Ascending aorta (tissue), 2 donors: ENCODE measurements at regions not wholly inside any gene's neighbourhood (a gene's known extent, or its start where the extent isn't known, plus 50 kb on each side); places are given as distances from the start of the nearest gene placed in this dataset.

Source experiments
- DNase-seq, 2 donors: peaks; one replicate each; pipeline ENCODE4 v3.0.0-alpha.2; 2019; ENCODE audit warnings: low spot score in 2 of 2
- H3K27ac ChIP-seq, 2 donors: fragments of 200-600 bp; sonication (generic); one replicate each; pipeline ENCODE4 v1.5.1; 2016 to 2017; ENCODE audit warnings: mild to moderate bottlenecking in 1 of 2
- H3K27me3 ChIP-seq: fragments of 200-600 bp; sonication (generic); one replicate; pipeline ENCODE4 v1.5.1; 2017
- H3K36me3 ChIP-seq, 2 donors: fragments of 200-600 bp; sonication (generic); one replicate each; pipeline ENCODE4 v1.5.1; 2016
- H3K4me1 ChIP-seq, 2 donors: fragments of 200-600 bp; sonication (generic); one replicate each; pipeline ENCODE4 v1.5.1; 2016 to 2017; ENCODE audit warnings: mild to moderate bottlenecking in 1 of 2
- H3K4me3 ChIP-seq, 2 donors: fragments of 200-600 bp; sonication (generic); one replicate each; pipeline ENCODE4 v1.5.1; 2016 to 2017; ENCODE audit warnings: mild to moderate bottlenecking in 1 of 2
- H3K9me3 ChIP-seq, 2 donors: fragments of 200-600 bp; sonication (generic); one replicate each; pipeline ENCODE4 v1.5.1; 2016
- CTCF ChIP-seq, 3 experiments: fragments of 200-600 bp in 2 of 3; fragments of 450-650 bp in 1 of 3; sonication (generic) in 2 of 3; IDR thresholded peaks; one replicate each; pipeline ENCODE4 v1.5.1; 2016 to 2019; ENCODE audit warnings: antibody characterized with exemption in 3 of 3, mild to moderate bottlenecking in 1 of 3, moderate library complexity in 1 of 3
- intact Hi-C: fragments of 100-400 bp; cut with DNase I; formaldehyde crosslinking; loops from one replicate; pipeline ENCODE4 v1.15.1; 2023

DNA sequence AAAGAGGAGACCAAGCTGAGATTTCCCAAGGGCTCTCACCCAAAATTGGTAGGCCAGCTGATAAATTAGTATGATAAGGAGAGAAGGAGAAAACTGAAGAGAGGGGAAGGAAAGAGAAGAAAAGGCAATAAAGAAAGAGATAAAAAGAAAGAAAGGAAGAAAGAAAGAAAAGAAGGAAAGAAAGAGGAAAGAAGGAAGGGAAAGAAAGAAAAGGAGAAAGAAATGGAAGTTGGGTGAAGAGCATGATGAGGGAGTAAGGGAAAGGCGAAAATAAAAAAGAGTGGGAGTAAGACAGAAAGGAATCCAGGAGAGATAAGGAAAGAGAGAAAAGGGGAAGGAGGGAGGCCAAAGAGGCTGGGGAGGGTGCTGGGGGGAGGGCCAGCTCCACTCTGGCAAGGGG is 95.4 kb downstream of the MRM1 start:
- Histone ChIP-seq H3K27ac (no peak overlapping the region), H3K4me1 (no peaks in the 10 kb centered on the region), H3K36me3 (no peaks in the 10 kb centered on the region), H3K9me3 (no peaks in the 10 kb centered on the region), H3K27me3 (no peaks in the 10 kb centered on the region), H3K4me3 (no peak overlapping the region)
- TF ChIP-seq CTCF (IDR thresholded peaks at IDR 0.05) = no peak
- DNase-seq = no peak
- intact Hi-C loops = no loop called here

- intact Hi-C loops = no loop called here
- H3K27me3 ChIP-seq = no peaks in the 10 kb centered on the region
- no peaks in the 10 kb centered on the region for H3K9me3 ChIP-seq
- no peak for DNase-seq
- no peak overlapping the region for H3K27ac ChIP-seq
- no peak for TF ChIP-seq CTCF (IDR thresholded peaks at IDR 0.05)
- no peak overlapping the region for H3K4me3 ChIP-seq
- H3K4me1 ChIP-seq = no peaks in the 10 kb centered on the region
- no peaks in the 10 kb centered on the region for H3K36me3 ChIP-seq
Observed at GRCh38 chr17:36697903-36698530, 96.6 kb downstream of the MRM1 start.

DNA sequence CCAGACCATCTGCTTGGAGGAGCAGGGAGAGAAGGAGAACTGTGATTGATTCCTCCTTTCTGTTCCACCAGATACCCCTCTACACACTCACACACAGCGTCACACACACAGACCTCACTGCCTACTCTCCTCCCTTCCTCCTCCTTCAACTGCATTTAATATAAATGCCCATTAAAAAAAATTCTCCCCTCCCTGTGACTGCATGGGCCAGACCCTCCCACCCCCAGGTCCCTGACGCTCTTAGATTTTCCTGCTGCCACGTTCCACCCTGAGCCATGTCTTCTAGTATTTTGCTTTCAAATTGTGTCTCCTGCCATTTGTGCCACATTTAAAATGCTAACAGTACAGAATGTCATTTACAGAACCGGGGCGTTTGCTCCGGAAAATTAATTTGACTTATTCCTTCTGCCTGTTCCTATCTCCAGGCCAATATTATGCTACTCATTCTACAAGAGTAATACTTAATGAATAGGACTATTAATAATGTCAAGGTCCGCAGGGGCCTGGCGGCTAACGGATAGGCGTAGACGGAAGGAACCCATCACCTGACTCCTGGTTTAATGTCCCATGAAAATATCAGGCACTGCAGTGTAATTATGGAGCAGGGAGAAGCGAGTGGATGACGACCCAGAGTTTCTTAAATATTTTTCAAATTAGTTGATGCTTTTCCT is 100.2 kb downstream of the MRM1 start:
- Histone ChIP-seq H3K4me1 (no peaks in the 10 kb centered on the region), H3K27ac (no peak overlapping the region), H3K4me3 (no peak overlapping the region), H3K36me3 (no peaks in the 10 kb centered on the region), H3K9me3 (no peaks in the 10 kb centered on the region), H3K27me3 (no peaks in the 10 kb centered on the region)
- TF ChIP-seq CTCF (IDR thresholded peaks at IDR 0.05) = no peak
- intact Hi-C loops = no loop called here
- DNase-seq = no peak

DNA sequence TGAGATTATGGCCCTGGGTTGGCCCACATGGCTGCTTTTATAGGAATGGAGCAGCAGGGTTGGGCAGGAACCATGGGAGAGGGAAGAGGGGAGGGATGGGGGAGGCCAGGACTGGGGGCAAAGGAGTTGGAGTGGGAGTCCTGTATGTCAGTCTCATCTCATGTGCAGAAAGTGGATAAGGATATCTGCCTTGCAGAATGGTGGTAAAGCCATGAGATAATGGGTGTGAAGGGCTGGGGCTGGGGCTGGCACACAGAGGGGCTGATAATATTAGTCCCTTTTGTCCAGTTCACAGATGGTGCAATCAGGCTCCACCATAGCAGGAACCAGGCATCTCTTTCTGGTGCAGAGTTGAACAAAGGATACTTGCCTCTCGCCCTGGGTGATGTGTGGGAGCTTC is 101.3 kb downstream of the MRM1 start:
- intact Hi-C loops = no loop called here
- H3K27ac ChIP-seq = no peak overlapping the region
- TF ChIP-seq CTCF (IDR thresholded peaks at IDR 0.05) = no peak
- no peaks in the 10 kb centered on the region for H3K36me3 ChIP-seq
- H3K4me1 ChIP-seq = no peaks in the 10 kb centered on the region
- DNase-seq = no peak
- no peaks in the 10 kb centered on the region for H3K27me3 ChIP-seq
- no peaks in the 10 kb centered on the region for H3K9me3 ChIP-seq
- no peak overlapping the region for H3K4me3 ChIP-seq

- H3K27me3 ChIP-seq = no peaks in the 10 kb centered on the region
- no peak for DNase-seq
- intact Hi-C loops = no loop called here
- H3K27ac ChIP-seq = no peak overlapping the region
- no peak for TF ChIP-seq CTCF (IDR thresholded peaks at IDR 0.05)
- H3K4me3 ChIP-seq = no peak overlapping the region
- H3K36me3 ChIP-seq = no peaks in the 10 kb centered on the region
- H3K4me1 ChIP-seq = no peaks in the 10 kb centered on the region
- H3K9me3 ChIP-seq = no peaks in the 10 kb centered on the region
Observed at GRCh38 chr17:36703860-36704266, 102.5 kb downstream of the MRM1 start.
